ENCODE measurements at regions not wholly inside any gene's neighbourhood (a gene's known extent, or its start where the extent isn't known, plus 50 kb on each side); places are given as distances from the start of the nearest gene placed in this dataset.

DNA sequence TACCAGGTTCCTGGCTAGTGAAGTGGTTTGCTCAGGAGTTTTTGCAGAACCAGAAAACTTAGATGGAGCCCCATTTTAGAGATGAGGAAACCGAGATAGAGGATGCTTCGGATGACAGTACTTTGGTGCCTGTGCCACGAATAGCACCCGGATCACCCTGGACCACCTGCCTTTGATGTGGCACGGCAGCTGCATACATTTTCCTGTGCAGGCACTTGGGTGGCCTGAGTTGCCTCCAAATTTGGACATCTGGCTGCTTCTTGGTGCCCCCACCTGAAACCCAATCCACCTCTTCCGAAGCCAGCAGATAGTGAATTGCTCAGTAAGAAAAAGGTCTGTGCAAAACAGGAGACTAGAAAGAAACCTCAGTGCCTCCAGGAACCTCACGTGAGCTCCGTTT lies 140.6 kb upstream of the ID2 start:
- TF ChIP-seq, protein P1, sequence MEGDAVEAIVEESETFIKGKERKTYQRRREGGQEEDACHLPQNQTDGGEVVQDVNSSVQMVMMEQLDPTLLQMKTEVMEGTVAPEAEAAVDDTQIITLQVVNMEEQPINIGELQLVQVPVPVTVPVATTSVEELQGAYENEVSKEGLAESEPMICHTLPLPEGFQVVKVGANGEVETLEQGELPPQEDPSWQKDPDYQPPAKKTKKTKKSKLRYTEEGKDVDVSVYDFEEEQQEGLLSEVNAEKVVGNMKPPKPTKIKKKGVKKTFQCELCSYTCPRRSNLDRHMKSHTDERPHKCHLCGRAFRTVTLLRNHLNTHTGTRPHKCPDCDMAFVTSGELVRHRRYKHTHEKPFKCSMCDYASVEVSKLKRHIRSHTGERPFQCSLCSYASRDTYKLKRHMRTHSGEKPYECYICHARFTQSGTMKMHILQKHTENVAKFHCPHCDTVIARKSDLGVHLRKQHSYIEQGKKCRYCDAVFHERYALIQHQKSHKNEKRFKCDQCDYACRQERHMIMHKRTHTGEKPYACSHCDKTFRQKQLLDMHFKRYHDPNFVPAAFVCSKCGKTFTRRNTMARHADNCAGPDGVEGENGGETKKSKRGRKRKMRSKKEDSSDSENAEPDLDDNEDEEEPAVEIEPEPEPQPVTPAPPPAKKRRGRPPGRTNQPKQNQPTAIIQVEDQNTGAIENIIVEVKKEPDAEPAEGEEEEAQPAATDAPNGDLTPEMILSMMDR (conservative IDR thresholded peaks at IDR 0.05; ENCODE audit: low read length), result no peak
- no peak for TF ChIP-seq EZH2phosphoT487 (IDR thresholded peaks at IDR 0.05; ENCODE audit: borderline replicate concordance)

All from Loucy (cell line).